HEK293 (cell line): ENCODE measurements at regions not wholly inside any gene's neighbourhood (a gene's known extent, or its start where the extent isn't known, plus 50 kb on each side); places are given as distances from the start of the nearest gene placed in this dataset.

Experiments
- GLIS2 ChIP-seq: fragments of 450-650 bp; formaldehyde crosslinking; IDR thresholded peaks from 2 replicates; pipeline ENCODE4 v1.5.1; 2016; ENCODE audit warnings: missing biosample characterization, missing genetic modification characterization
- YY1 ChIP-seq: fragments of 450-650 bp; formaldehyde crosslinking; IDR thresholded peaks from 2 replicates; pipeline ENCODE4 v1.5.1; 2018; ENCODE audit warnings: missing biosample characterization, missing genetic modification characterization
- ZFHX2 ChIP-seq: fragments of 450-650 bp; formaldehyde crosslinking; conservative IDR thresholded peaks from 2 replicates; pipeline ENCODE4 v1.5.1; 2016; ENCODE audit warnings: missing biosample characterization, missing genetic modification characterization
- ZNF174 ChIP-seq: fragments of 450-650 bp; formaldehyde crosslinking; IDR thresholded peaks from 2 replicates; pipeline ENCODE4 v1.5.0; 2017; ENCODE audit warnings: missing biosample characterization, mild to moderate bottlenecking, missing genetic modification characterization
- ZNF843 ChIP-seq: fragments of 450-650 bp; formaldehyde crosslinking; IDR thresholded peaks from 2 replicates; pipeline ENCODE4 v1.5.1; 2016; ENCODE audit warnings: missing biosample characterization, missing genetic modification characterization
- TF ChIP-seq, protein P1 (sequence below): fragments of 450-650 bp; formaldehyde crosslinking; IDR thresholded peaks from 2 replicates; pipeline ENCODE4 v1.5.1; 2016; ENCODE audit warnings: missing biosample characterization, missing genetic modification characterization

GRCh38 chr4:35559559-35560365 is 684.6 kb downstream of the ARAP2 start:
- TF ChIP-seq ZNF843: no peak
- TF ChIP-seq, protein P1, sequence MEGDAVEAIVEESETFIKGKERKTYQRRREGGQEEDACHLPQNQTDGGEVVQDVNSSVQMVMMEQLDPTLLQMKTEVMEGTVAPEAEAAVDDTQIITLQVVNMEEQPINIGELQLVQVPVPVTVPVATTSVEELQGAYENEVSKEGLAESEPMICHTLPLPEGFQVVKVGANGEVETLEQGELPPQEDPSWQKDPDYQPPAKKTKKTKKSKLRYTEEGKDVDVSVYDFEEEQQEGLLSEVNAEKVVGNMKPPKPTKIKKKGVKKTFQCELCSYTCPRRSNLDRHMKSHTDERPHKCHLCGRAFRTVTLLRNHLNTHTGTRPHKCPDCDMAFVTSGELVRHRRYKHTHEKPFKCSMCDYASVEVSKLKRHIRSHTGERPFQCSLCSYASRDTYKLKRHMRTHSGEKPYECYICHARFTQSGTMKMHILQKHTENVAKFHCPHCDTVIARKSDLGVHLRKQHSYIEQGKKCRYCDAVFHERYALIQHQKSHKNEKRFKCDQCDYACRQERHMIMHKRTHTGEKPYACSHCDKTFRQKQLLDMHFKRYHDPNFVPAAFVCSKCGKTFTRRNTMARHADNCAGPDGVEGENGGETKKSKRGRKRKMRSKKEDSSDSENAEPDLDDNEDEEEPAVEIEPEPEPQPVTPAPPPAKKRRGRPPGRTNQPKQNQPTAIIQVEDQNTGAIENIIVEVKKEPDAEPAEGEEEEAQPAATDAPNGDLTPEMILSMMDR (tag by site-specific recombination): no peak
- no peak for TF ChIP-seq ZNF174 (tag by site-specific recombination)
- no peak for TF ChIP-seq YY1 (tag by site-specific recombination)
- TF ChIP-seq ZFHX2 (tag by site-specific recombination): no peak
- no peak for TF ChIP-seq GLIS2 (tag by site-specific recombination)
